Sigmoid colon (tissue), 4 donors: ENCODE measurements at regions not wholly inside any gene's neighbourhood (a gene's known extent, or its start where the extent isn't known, plus 50 kb on each side); places are given as distances from the start of the nearest gene placed in this dataset.

Source experiments
- EP300 ChIP-seq, 4 donors: sonication (generic); formaldehyde crosslinking; IDR thresholded peaks; one replicate each; pipeline ENCODE4 v1.6.1; 2017; ENCODE audit warnings: antibody characterized with exemption in 4 of 4
- POLR2A ChIP-seq, 2 donors: fragments of 450-650 bp; IDR thresholded peaks; one replicate each; pipeline ENCODE4 v1.6.1; 2016; ENCODE audit warnings: antibody characterized with exemption in 2 of 2, mild to moderate bottlenecking in 2 of 2, moderate library complexity in 2 of 2

DNA sequence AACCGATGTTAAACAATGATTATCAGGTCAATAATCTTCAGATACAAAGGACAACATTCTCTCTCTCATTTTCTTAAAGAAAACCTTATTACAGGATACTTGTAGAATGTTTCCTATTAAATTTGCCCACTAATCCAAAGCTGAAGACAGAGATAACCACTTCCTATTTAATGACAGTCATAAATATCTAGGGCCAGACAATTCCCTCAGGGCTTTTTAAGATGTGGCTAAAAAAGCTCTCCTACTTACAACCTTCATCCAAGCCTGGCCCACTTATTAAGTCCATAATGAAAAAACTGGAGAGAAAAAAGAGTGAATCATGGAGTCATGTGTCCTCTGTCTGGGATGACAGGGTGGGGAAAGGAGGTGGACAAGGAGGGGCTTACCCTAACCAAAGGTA is 235.9 kb downstream of the KLF12 start:
- TF ChIP-seq POLR2A (IDR thresholded peaks at IDR 0.05) (no peak), EP300 (IDR thresholded peaks at IDR 0.05) (no peak)
